HepG2 (cell line): ENCODE measurements at regions not wholly inside any gene's neighbourhood (a gene's known extent, or its start where the extent isn't known, plus 50 kb on each side); places are given as distances from the start of the nearest gene placed in this dataset.

Experiments
- ATAC-seq: fragments of 200-7000 bp; cut with Tn5 transposase; 3 replicates; pipeline ENCODE4 v1.9.1; 2020; ENCODE audit warnings: mild to moderate bottlenecking, moderate library complexity
- BruUV-seq: library from RNA; stranded (reverse); fragments of 400-500 nt; replicated peaks from 2 replicates; lab custom pipeline; 2021; lab: Mats Ljungman, UMichigan
- CTCF ChIA-PET: fragments of 300-600 bp; formaldehyde crosslinking; extraction: SDS; loops from one replicate; lab custom pipeline; 2021; ENCODE audit warnings: low total read pairs, inconsistent platforms, low intra/inter-chr PET ratio; lab: Yijun Ruan, JAX
- POLR2A ChIA-PET: fragments of 350-600 bp; sonication (Branson Sonifier 250); formaldehyde crosslinking; loops from one replicate; lab custom pipeline; 2020; ENCODE audit warnings: antibody characterized with exemption, inconsistent platforms; lab: Yijun Ruan, JAX
- DNase-seq: peaks from one replicate; pipeline ENCODE4 v3.0.0-alpha.2; 2015; ENCODE audit warnings: low spot score
- FAIRE-seq: peaks from 3 replicates; lab custom pipeline; 2011; peaks lifted over from hg19 to GRCh38; lab: Jason Lieb, UNC
- H2AFZ ChIP-seq: one replicate; pipeline ENCODE4 v1.6.1; 2011; ENCODE audit warnings: low read length, inconsistent platforms
- H3K27ac ChIP-seq: fragments of 300-600 bp; 3 replicates; pipeline ENCODE4 v1.8.0; 2011; ENCODE audit warnings: mixed run types, mild to moderate bottlenecking, mixed read lengths, low read length, inconsistent platforms; ENCODE audit not compliant: insufficient read depth; ENCODE audit errors: extremely low read length
- H3K27me3 ChIP-seq, 2 experiments: fragments of 200-600 bp in 1 of 2; 2 replicates in 1 of 2; 3 replicates in 1 of 2; pipeline versions ENCODE4 v1.6.0 to v1.8.0; 2011; ENCODE audit warnings: low read length in 2 of 2, mild to moderate bottlenecking in 2 of 2, moderate library complexity in 2 of 2, inconsistent platforms in 1 of 2; ENCODE audit not compliant: insufficient read depth in 2 of 2, control insufficient read depth in 1 of 2
- H3K36me3 ChIP-seq, 2 experiments: fragments of 200-600 bp in 1 of 2; replicated peaks in 1 of 2; 2 replicates in 1 of 2; 3 replicates in 1 of 2; pipeline versions ENCODE4 v1.5.1 to v1.8.0; 2011; ENCODE audit warnings: low read length in 2 of 2, inconsistent platforms in 1 of 2; ENCODE audit not compliant: insufficient read depth in 2 of 2, control insufficient read depth in 1 of 2
- H3K4me1 ChIP-seq: 2 replicates; pipeline ENCODE4 v1.5.1; 2012; ENCODE audit warnings: low read length, inconsistent platforms; ENCODE audit not compliant: insufficient read depth
- H3K4me2 ChIP-seq: 2 replicates; pipeline ENCODE4 v1.6.0; 2011; ENCODE audit warnings: low read depth, low read length, inconsistent platforms
- H3K4me3 ChIP-seq, 3 experiments: fragments of 200-600 bp in 1 of 3; sonication (generic), shearing (Covaris generic) in 1 of 3; replicated peaks in 1 of 3; 2 replicates each; pipeline ENCODE4 v1.5.1; 2011 to 2016; ENCODE audit warnings: low read length in 3 of 3, inconsistent platforms in 2 of 3, low read depth in 2 of 3, mild to moderate bottlenecking in 2 of 3, control low read depth in 1 of 3, mixed read lengths in 1 of 3; ENCODE audit not compliant: insufficient read depth in 1 of 3
- H3K79me2 ChIP-seq: one replicate; pipeline ENCODE4 v1.6.1; 2011; ENCODE audit warnings: low read length, inconsistent platforms; ENCODE audit not compliant: insufficient read depth
- H3K9ac ChIP-seq: 2 replicates; pipeline ENCODE4 v1.6.0; 2011; ENCODE audit warnings: mild to moderate bottlenecking, low read depth, low read length, inconsistent platforms; ENCODE audit not compliant: insufficient read depth
- H3K9me3 ChIP-seq: 2 replicates; pipeline ENCODE4 v1.5.1; 2012; ENCODE audit warnings: mild to moderate bottlenecking, low read length
- H4K20me1 ChIP-seq: 2 replicates; pipeline ENCODE4 v1.6.0; 2011; ENCODE audit warnings: inconsistent platforms, mild to moderate bottlenecking, low read length, moderate library complexity; ENCODE audit not compliant: insufficient read depth
- ATF5 ChIP-seq: sonication (generic); formaldehyde crosslinking; IDR thresholded peaks from 2 replicates; pipeline ENCODE4 v1.4.0; 2020; ENCODE audit warnings: mild to moderate bottlenecking, low read depth, missing genetic modification reagents
- BHLHE40 ChIP-seq: IDR thresholded peaks from 2 replicates; pipeline ENCODE4 v1.6.1; 2011; ENCODE audit warnings: low read length, improper control_type of control experiment
- CSRNP2 ChIP-seq: sonication (generic); formaldehyde crosslinking; conservative IDR thresholded peaks from 2 replicates; pipeline ENCODE4 v1.8.0; 2022; ENCODE audit warnings: low read depth, missing genetic modification reagents
- KMT2A ChIP-seq: sonication (generic); formaldehyde crosslinking; IDR thresholded peaks from 2 replicates; pipeline ENCODE4 v1.4.0; 2020; ENCODE audit warnings: missing genetic modification reagents
- MIER2 ChIP-seq: IDR thresholded peaks from 2 replicates; pipeline ENCODE4 v1.6.1; 2016; ENCODE audit warnings: missing biosample characterization, missing genetic modification reagents
- NFE2L2 ChIP-seq: fragments of 150-350 bp; IDR thresholded peaks from 2 replicates; pipeline ENCODE4 v1.6.1; 2014; ENCODE audit warnings: low read length
- NR2C2 ChIP-seq: sonication (generic); formaldehyde crosslinking; IDR thresholded peaks from 2 replicates; pipeline ENCODE4 v1.4.0; 2020; ENCODE audit warnings: missing genetic modification reagents, mild to moderate bottlenecking, moderate library complexity, borderline replicate concordance
- PCBP1 ChIP-seq: fragments of 200-400 bp; formaldehyde crosslinking; IDR thresholded peaks from 2 replicates; pipeline ENCODE4 v1.6.1; 2017; ENCODE audit warnings: mild to moderate bottlenecking, low read depth, low read length, borderline replicate concordance
- PCBP2 ChIP-seq: fragments of 200-400 bp; formaldehyde crosslinking; optimal IDR thresholded peaks from 2 replicates; pipeline ENCODE3; 2018; ENCODE audit warnings: low read length, low read depth; ENCODE audit not compliant: poor library complexity, severe bottlenecking
- RNF2 ChIP-seq: fragments of 450-650 bp; conservative IDR thresholded peaks from 2 replicates; pipeline ENCODE4 v1.6.1; 2016; ENCODE audit warnings: low read depth
- TOE1 ChIP-seq: sonication (generic); formaldehyde crosslinking; IDR thresholded peaks from 2 replicates; pipeline ENCODE4 v1.4.0; 2020; ENCODE audit warnings: mild to moderate bottlenecking, missing genetic modification reagents
- ZBTB8A ChIP-seq: sonication (generic); formaldehyde crosslinking; IDR thresholded peaks from 2 replicates; pipeline ENCODE4 v1.4.0; 2020; ENCODE audit warnings: mild to moderate bottlenecking, low read depth, missing genetic modification reagents, borderline replicate concordance
- ZMYM2 ChIP-seq: sonication (generic); formaldehyde crosslinking; IDR thresholded peaks from 2 replicates; pipeline ENCODE4 v1.8.0; 2022; ENCODE audit warnings: mild to moderate bottlenecking, missing genetic modification reagents
- ZNF292 ChIP-seq: sonication (generic); formaldehyde crosslinking; IDR thresholded peaks from 2 replicates; pipeline ENCODE4 v1.8.1; 2022; ENCODE audit warnings: mild to moderate bottlenecking, low read depth, missing genetic modification reagents, borderline replicate concordance
- ZNF441 ChIP-seq: sonication (generic); formaldehyde crosslinking; IDR thresholded peaks from 2 replicates; pipeline ENCODE4 v1.7.0; 2021; ENCODE audit warnings: missing genetic modification reagents, borderline replicate concordance
- ZNF546 ChIP-seq: sonication (generic); formaldehyde crosslinking; conservative IDR thresholded peaks from 2 replicates; pipeline ENCODE4 v1.8.1; 2023; ENCODE audit warnings: mild to moderate bottlenecking, missing genetic modification reagents
- ZNF670 ChIP-seq: sonication (generic); formaldehyde crosslinking; IDR thresholded peaks from 2 replicates; pipeline ENCODE4 v1.8.0; 2022; ENCODE audit warnings: mild to moderate bottlenecking, missing genetic modification reagents, borderline replicate concordance
- ZNF710 ChIP-seq: sonication (generic); formaldehyde crosslinking; IDR thresholded peaks from 2 replicates; pipeline ENCODE4 v1.5.0; 2020; ENCODE audit warnings: mild to moderate bottlenecking, missing genetic modification reagents, borderline replicate concordance
- WGBS: methylation state at CpG from one replicate; pipeline ENCODE4 v1.1.6; 2017; ENCODE audit warnings: low lambda C conversion rate; 5-methylcytosine and 5-hydroxymethylcytosine counted together
- in situ Hi-C: cut with HindIII; loops from 2 replicates; pipeline ENCODE4 v1.10.0; 2017; ENCODE audit warnings: low pct_unique_long_range_greater_than_20kb; ENCODE audit not compliant: extremely low pct_ligation_motif_present
- intact Hi-C: fragments of 100-400 bp; cut with micrococcal nuclease; formaldehyde crosslinking; loops from one replicate; pipeline ENCODE4 v1.10.0; 2022; ENCODE audit not compliant: unreplicated experiment

- H3K36me3 ChIP-seq: no peaks in the 10 kb centered on the region
- H3K27ac ChIP-seq: no peak overlapping the region
- FAIRE-seq (no peak), ATAC-seq (no peak), DNase-seq (no peak)
- no peak overlapping the region for H3K4me3 ChIP-seq
- H2AFZ ChIP-seq: no peak overlapping the region
- H3K27me3 ChIP-seq: 0 out of 5 replicates have a peak, but pooled peaks cover 0 to 1% of the 10 kb centered on the region in 2 experiments
- no peaks in the 10 kb centered on the region for H4K20me1 ChIP-seq
- no peak for TF ChIP-seq PCBP2
- no peak for TF ChIP-seq TOE1
- TF ChIP-seq ZBTB8A: no peak
- TF ChIP-seq ZNF546 (CRISPR knock-in tag): no peak
- TF ChIP-seq ZMYM2 (CRISPR knock-in tag): no peak
- no peak for TF ChIP-seq ZNF292 (CRISPR knock-in tag)
- no peak for TF ChIP-seq ATF5
- no peak for TF ChIP-seq MIER2 (CRISPR knock-in tag)
- no peak for TF ChIP-seq ZNF670 (CRISPR knock-in tag)
- no peak for TF ChIP-seq ZNF441
- TF ChIP-seq ZNF710: no peak
- no peak for TF ChIP-seq KMT2A (CRISPR knock-in tag)
- no peak for TF ChIP-seq NR2C2 (CRISPR knock-in tag)
- TF ChIP-seq PCBP1: no peak
- no peak for TF ChIP-seq BHLHE40
- TF ChIP-seq NFE2L2: no peak
- TF ChIP-seq RNF2: no peak
- TF ChIP-seq CSRNP2 (CRISPR knock-in tag): no peak
- ChIA-PET POLR2A (no interaction called here), CTCF (no interaction called here)
- H3K4me2 ChIP-seq: no peak overlapping the region
- in situ Hi-C loops (no loop called here), intact Hi-C loops (no loop called here)
- no peaks in the 10 kb centered on the region for H3K79me2 ChIP-seq
- H3K9me3 ChIP-seq: no peaks in the 10 kb centered on the region
- 30% methylated on average over 5 of the region's 5 CpGs for WGBS
- BruUV-seq: no TSS peak
- H3K9ac ChIP-seq: no peak overlapping the region
- H3K4me1 ChIP-seq: no peaks in the 10 kb centered on the region
Measured at GRCh38 chr2:144598906-144599305, 79.0 kb upstream of the ZEB2 start.
